Ovary (tissue), 7 donors: ENCODE measurements at regions not wholly inside any gene's neighbourhood (a gene's known extent, or its start where the extent isn't known, plus 50 kb on each side); places are given as distances from the start of the nearest gene placed in this dataset.

Experiments
- DNase-seq, 5 donors: peaks; one replicate each; pipeline ENCODE4 v3.0.0-alpha.2; 2019 to 2020
- H3K27ac ChIP-seq, 2 donors: fragments of 200-600 bp; one replicate each; pipeline versions ENCODE4 v1.5.1 to v1.8.0; 2019 to 2022
- H3K27me3 ChIP-seq: fragments of 200-600 bp; one replicate; pipeline ENCODE4 v1.8.0; 2022
- H3K36me3 ChIP-seq: fragments of 200-600 bp; sonication (generic); one replicate; pipeline ENCODE4 v1.5.1; 2019
- H3K4me1 ChIP-seq: one replicate; pipeline ENCODE4 v1.8.1; 2013; ENCODE audit warnings: mild to moderate bottlenecking, moderate library complexity; ENCODE audit not compliant: insufficient read depth
- H3K4me3 ChIP-seq: fragments of 200-600 bp; sonication (generic); one replicate; pipeline ENCODE4 v1.5.1; 2017
- H3K9me3 ChIP-seq, 2 donors: fragments of 200-600 bp in 1 of 2; sonication (generic) in 1 of 2; one replicate each; pipeline versions ENCODE4 v1.5.1 to v1.8.1; 2013 to 2019; ENCODE audit warnings: mild to moderate bottlenecking in 1 of 2, moderate library complexity in 1 of 2
- CTCF ChIP-seq, 3 donors: fragments of 450-650 bp in 2 of 3; fragments of 200-600 bp in 1 of 3; IDR thresholded peaks; one replicate each; pipeline versions ENCODE4 v1.5.1 to v1.8.0; 2016 to 2022; ENCODE audit warnings: antibody characterized with exemption in 3 of 3, mild to moderate bottlenecking in 1 of 3
- EP300 ChIP-seq: sonication (generic); formaldehyde crosslinking; IDR thresholded peaks from one replicate; pipeline ENCODE4 v1.6.1; 2017; ENCODE audit warnings: antibody characterized with exemption
- POLR2A ChIP-seq: fragments of 450-650 bp; IDR thresholded peaks from one replicate; pipeline ENCODE4 v1.6.1; 2017; ENCODE audit warnings: antibody characterized with exemption, mild to moderate bottlenecking, moderate library complexity
- WGBS, 3 donors: extraction: QIAGEN DNeasy Blood & Tissue Kit in 1 of 3; methylation state at CpG; one replicate each; pipeline versions ENCODE4 v1.1.5 to v1.1.7; 2013 to 2017; 5-methylcytosine and 5-hydroxymethylcytosine counted together
- intact Hi-C, 4 donors: fragments of 100-400 bp; cut with DNase I; formaldehyde crosslinking; loops; one replicate each; pipeline versions ENCODE4 v1.11.0 to v1.15.1; 2022 to 2023
- donor health status: DM: no; HTN: no; CAD: no; lungs with moderate emphysema.
- donor health status: DM: no; HTN: no; CAD: no.
- donor health status: Bipolar disorder and iron deficiency.
- donor health status: DM: no; HTN: no; CAD: no.
- donor health status: DM: yes; HTN: yes; CAD: no.

- Histone ChIP-seq H3K4me1 (no peaks in the 10 kb centered on the region), H3K27ac (no peak overlapping the region), H3K27me3 (no peaks in the 10 kb centered on the region), H3K4me3 (no peak overlapping the region), H3K36me3 (no peaks in the 10 kb centered on the region), H3K9me3 (no peaks in the 10 kb centered on the region)
- TF ChIP-seq CTCF (IDR thresholded peaks at IDR 0.05) (no peak), POLR2A (no peak), EP300 (no peak)
- intact Hi-C loops: no loop called here
- DNase-seq: no peak
- WGBS, 3 donors: 36 to 46% (median 39%) methylated on average over 3 of the region's 3 CpGs
These were observed 100.3 kb upstream of the FAT1 start for GRCh38 chr4:186823989-186824388.

GRCh38 chr4:186825069-186825468 lies 101.4 kb upstream of the FAT1 start:
- Histone ChIP-seq H3K9me3 (no peaks in the 10 kb centered on the region), H3K27ac (no peak overlapping the region), H3K27me3 (no peaks in the 10 kb centered on the region), H3K4me1 (no peaks in the 10 kb centered on the region), H3K4me3 (no peak overlapping the region), H3K36me3 (no peaks in the 10 kb centered on the region)
- intact Hi-C loops: no loop called here
- WGBS, 3 donors: 62 to 83% (median 63%) methylated on average over 3 of the region's 3 CpGs
- no peak for DNase-seq
- TF ChIP-seq CTCF (IDR thresholded peaks at IDR 0.05) (no peak), EP300 (no peak), POLR2A (no peak)

- Histone ChIP-seq H3K4me3 (no peak overlapping the region), H3K9me3 (no peaks in the 10 kb centered on the region), H3K36me3 (no peaks in the 10 kb centered on the region), H3K4me1 (no peaks in the 10 kb centered on the region), H3K27me3 (no peaks in the 10 kb centered on the region), H3K27ac (no peak overlapping the region)
- DNase-seq: no peak
- TF ChIP-seq CTCF (IDR thresholded peaks at IDR 0.05) (no peak), EP300 (no peak), POLR2A (no peak)
- intact Hi-C loops: no loop called here
- WGBS, 3 donors: 9 to 19% (median 14%) methylated on average over 2 of the region's 2 CpGs
These were observed 102.3 kb upstream of the FAT1 start for GRCh38 chr4:186826006-186826405.

- no peak overlapping the region for H3K27ac ChIP-seq
- intact Hi-C loops: no loop called here
- no peaks in the 10 kb centered on the region for H3K27me3 ChIP-seq
- H3K36me3 ChIP-seq: no peaks in the 10 kb centered on the region
- no peak for DNase-seq
- H3K4me3 ChIP-seq: no peak overlapping the region
- WGBS, 3 donors: 74 to 77% (median 75%) methylated on average over 12 of the region's 12 CpGs
- TF ChIP-seq POLR2A (no peak), CTCF (IDR thresholded peaks at IDR 0.05) (no peak), EP300 (no peak)
- H3K9me3 ChIP-seq: no peaks in the 10 kb centered on the region
- no peaks in the 10 kb centered on the region for H3K4me1 ChIP-seq
These were observed 103.3 kb upstream of the FAT1 start for GRCh38 chr4:186826846-186827533.
